Activated T-cell treated with anti-CD3 and anti-CD28 coated beads for 1 hour (primary cell): ENCODE measurements at regions not wholly inside any gene's neighbourhood (a gene's known extent, or its start where the extent isn't known, plus 50 kb on each side); places are given as distances from the start of the nearest gene placed in this dataset.
A peak's percentile ranks its signal among the peaks of the same experiment; 100 is the strongest.
"Not testable (repeated sequence)": the region's sequence is repeated elsewhere in the genome, so short reads cannot be mapped to it uniquely, and the experiment has no call there.

Experiments used
- DNase-seq: peaks from one replicate; pipeline ENCODE4 v3.0.0-alpha.2; 2020; ENCODE audit warnings: low read depth

DNA sequence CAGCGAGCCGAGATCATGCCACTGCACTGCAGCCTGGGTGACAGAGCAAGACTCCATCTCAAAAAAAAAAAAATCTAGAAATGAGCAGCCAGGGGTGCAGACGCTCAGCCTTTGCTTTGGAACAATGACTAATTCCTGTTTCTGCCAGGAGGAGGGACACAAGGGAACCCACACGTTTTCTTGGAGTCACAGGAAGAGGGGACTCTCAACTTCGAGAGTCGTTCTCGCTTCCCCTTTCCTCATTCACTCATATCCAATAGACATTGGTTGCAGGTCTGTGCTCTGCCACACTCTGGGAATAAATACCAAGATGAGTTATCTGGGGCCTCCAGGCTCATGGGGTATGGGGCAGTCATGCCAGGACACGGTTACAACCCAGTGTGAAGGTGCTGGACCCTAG is 91.5 kb upstream of the RREB1 start:
- DNase-seq, result no peak

DNA sequence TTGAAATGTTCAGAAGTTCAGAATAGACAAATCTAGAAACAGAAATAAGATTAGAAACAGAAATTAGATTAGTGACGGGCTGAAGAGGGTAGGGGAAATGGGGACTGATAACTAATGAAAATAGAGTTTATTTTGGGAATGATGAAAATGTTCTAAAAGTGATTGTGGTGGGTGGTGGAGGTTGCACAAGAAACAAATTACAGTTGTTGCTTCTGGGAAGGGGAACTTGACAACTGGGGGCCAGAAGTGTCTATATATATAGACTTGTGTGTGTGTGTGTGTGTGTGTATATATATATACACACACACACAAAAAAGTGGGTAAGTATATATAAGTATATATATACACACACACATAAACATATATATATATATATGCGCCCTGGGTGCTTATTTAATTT is 86.5 kb upstream of the RREB1 start:
- DNase-seq, result no peak

DNA sequence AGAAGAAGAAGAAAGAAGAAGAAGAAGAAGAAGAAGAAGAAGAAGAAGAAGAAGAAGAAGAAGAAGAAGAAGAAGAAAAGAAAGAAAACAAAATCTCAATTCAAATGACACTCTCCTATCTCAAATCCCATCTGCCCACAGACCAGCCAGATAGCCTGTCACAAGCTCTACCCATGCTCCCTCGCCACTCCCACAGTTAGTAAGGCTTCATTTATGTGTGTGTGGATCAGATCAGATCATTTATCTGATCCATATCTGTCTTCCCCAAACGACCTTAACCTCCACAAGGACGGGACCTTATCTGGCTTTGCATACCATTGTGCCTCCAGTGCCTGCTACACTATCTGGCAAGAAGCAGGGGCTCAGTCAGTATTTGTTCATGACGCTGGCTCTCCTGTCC is 81.9 kb upstream of the RREB1 start:
- no peak for DNase-seq

DNA sequence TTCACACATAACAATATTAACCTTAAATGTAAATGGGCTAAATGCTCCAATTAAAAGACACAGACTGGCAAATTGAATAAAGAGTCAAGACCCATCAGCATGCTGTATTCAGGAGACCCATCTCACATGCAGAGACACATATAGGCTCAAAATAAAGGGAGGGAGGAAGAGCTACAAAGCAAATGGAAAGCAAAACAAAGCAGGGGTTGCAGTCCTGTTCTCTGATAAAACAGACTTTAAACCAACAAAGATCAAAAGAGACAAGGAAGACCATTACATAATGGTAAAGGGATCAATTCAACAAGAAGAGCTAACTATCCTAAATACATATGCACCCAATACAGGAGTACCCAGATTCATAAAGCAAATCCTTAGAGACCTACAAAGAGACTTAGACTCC is 78.8 kb upstream of the RREB1 start:
- DNase-seq, result not testable (repeated sequence)

DNA sequence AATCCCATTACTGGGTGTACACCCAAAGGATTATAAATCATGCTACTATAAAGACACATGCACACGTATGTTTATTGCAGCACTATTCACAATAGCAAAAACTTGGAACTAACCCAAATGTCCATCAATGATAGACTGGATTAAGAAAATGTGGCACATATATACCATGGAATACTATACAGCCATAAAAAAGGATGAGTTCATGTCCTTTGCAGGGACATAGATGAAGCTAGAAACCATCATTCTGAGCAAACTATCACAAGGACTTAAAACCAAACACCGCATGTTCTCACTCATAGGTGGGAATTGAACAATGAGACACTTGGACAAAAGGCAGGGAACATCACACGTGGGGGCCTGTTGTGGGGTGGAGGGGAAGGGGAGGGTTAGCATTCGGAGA is 76.8 kb upstream of the RREB1 start:
- not testable (repeated sequence) for DNase-seq

DNA sequence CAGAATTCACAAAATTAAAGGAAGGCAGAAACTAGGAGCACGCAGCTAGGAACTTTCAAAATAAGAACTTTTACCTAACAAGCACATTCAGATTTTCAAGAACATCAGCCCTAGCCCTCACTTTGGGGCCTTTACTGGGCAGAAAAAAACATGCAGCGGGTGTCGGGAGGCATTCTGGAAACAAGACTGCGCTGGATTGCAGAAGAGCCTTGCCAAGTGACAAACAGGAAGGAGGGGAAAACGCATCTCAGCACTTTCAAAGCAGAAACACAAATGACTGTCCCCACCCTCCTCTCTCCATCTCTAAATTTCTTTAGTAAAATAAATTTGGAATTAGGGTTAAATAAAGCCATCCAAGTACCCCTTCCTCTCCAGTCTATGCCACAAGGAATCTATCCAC is 74.6 kb upstream of the RREB1 start:
- DNase-seq, result no peak

DNA sequence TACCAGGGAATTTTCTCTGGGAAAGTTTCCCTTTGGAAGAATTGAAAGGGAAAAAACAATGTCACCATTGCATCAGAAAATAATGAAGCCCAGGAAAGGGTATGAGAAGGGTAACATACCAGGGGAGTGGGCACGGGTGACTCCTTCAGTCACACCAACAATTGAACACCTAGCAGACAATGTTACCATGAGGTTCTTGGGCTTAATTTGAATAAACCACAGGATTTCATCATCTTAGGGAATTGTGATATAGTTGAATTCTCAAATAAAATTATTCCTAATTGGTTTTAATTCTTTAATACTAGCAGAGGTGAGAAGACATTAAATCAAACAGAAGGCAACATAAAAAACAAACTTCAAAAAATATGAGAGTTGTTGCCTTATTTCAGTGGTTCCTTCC is 73.7 kb upstream of the RREB1 start:
- no peak for DNase-seq

DNA sequence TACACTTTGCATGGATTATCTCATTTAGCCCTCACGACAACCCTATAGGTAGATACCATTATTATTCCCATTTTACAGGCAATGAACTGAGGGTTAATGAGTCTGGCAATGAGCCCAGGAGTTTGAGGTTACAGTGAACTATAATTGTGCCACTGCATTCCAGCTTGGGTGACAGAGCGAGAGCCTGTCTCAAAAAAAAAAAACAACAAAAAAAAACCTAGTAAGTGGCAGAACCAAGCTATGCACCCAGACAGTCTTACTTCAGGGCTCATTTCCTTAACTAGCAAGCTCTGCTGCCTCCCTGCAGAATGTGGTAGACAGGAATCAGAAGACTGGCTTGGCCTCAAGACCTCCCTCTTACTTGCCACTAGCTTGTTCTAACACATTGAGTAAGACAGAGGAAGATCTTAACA is 71.9 kb upstream of the RREB1 start:
- no peak for DNase-seq

DNA sequence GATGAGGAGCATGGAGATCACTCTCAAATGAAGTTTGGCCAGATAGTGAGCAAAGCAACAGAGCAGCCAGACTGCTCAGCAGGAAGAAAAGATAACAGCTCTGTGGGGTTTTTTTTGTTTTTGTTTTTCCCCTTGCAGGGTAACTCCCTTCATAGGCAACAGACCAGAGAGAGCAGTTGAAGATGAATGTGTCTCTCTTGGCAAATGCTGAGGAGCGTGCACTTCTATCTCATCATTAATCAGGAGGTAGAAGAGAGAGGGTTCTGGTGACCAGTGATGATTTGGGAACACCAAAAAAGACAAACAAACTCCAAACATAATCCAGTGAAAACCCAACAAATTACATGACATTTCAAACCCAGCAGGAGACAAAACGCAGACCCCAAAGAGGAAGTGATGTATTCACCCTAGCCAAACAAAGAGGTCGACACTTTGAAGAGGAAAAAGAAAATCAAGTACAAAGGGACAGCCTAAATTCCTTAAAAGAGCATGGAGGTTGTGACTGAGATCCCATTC is 66.2 kb upstream of the RREB1 start:
- no peak for DNase-seq

DNA sequence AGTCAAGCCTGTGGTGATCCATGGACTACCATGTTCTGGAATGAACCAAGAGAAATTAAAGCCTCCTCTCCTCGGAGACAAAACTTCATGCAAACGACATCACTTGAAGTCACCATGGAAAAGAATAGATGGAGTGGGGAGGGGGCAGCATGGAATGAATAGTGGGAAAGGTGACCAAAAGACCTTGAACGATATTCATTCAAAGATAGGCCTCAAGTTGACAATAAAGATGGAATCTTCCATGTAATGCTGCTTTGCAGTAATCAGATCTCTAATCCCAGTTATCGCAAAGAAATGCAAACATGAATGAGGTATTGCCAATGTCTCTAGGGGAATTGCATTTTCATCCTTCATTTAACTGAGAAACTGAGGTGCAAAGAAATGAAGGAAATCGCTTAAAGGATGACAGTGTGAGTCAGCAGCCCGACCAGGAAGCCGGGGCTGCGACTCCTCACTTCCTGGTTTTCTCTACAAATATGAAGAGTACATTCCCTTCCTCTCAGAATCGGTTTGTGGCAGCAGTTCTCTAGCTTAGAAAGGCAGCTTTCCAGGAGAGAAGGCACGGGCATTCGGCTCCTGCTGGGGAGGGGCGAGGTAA is 65.6 kb upstream of the RREB1 start:
- DNase-seq, result no peak

DNA sequence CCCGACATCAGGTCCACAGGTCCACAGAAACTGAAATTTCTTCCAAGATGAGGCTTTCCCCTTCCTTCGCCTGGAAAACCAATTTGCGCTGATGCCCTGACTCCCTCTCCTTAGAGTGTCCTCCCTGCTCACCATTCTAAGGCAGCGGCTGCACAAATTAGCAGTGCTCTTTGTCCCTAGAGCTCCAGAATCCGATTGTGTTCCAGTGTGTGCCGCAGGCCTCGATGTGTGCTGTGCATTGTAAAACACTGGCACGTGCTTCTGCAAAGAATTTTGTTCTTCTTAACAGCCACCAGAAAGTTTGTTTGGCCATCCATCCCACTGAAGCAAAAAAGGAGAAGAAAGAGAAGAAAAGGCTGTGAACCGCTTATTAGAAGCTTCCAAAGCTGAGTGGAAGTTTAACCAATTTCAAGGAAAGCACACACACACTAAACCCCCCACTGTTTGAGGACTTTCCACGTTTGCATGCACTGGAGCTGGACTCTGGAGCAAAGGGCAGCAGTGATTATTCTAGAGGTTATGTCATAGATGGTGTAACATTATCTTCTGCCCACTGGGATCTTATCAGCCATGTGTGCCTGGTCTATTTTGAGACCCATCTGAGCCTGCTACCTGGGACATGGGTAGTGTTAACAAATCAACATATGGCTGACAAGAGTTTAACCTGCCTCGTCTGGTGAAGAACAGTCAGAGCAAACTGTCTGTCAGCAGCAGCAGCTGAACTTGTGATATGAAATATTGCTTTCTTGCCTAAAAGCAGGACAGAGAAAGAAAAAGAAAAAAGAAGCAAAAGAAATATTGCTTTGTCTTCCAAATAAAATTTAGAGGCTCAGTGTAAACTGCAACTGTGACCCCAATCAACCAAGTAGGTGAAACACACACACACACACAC is 64.9 kb upstream of the RREB1 start:
- no peak for DNase-seq

DNA sequence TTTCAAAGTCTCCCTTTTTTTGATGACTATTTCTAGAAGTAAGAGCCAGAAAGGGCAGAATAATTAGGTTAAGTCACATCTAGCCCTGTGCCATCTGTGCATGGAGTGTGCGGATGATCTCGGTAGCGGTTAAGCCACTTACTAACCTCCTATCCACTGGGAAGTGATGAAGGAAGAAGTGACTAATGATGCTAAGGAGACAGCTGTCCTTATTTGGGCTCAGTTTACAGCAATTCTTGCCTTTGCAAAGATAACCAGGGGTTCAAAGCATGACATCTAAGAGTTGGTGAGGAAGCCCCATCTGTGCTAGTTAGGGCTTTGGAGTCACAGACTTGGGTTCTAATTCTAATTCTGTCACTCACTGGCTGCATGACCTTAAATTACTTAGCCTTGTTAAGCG is 62.4 kb upstream of the RREB1 start:
- DNase-seq, result no peak

DNA sequence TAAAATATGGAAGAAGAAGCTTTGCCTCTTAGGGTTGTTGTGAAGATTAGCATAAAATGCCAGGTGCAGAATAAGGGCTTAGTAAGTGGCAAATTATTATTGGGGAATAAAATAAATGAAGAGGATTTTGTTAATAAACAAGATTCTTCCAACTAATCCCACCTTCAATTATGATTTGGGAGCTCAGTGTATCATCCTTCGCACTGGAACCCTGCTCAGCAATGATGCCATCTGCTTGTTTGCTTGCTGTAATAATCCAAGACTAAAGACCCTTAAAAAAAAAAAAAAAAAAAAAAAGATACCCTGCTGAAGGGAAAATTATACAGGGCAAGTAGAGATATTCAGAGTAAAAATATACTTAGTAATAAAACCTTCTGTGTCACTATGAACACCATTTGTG is 62.0 kb upstream of the RREB1 start:
- no peak for DNase-seq

DNA sequence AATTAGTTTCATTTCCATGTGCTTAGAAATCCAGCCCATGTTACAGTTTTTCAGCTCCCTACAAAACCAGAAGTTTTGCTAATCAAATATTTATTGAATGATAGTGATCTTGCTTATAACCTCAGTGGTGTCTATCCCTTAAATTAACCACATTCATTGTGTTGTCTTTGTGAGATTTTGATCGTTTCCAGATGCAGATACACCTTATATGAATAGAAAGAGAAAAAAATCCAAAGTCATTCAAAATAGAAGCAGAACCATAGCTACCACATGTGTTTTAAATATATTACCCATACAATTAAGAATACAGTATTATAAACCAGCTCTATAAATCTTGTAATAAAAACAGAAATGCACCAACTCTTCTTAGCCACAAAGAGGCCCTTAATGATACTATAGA is 60.6 kb upstream of the RREB1 start:
- no peak for DNase-seq

DNA sequence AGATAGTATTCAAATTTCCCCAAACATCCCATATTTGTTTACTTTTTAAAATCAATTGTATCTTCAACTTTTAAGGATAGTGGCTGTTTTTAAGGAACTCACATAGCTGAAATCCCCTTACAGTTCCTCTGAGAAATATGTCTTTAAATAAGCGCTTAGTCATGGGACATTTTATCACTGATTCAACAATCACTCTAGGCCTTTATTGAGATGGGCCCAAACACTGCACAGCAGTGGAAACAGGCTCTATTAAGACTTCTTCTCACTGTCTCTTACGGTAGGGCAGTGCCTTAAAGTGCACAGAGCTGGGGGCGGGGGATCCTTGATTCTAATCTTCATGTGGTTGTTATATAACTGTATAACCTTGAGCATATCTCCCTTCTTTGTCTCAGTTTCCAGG is 59.8 kb upstream of the RREB1 start:
- no peak for DNase-seq

DNA sequence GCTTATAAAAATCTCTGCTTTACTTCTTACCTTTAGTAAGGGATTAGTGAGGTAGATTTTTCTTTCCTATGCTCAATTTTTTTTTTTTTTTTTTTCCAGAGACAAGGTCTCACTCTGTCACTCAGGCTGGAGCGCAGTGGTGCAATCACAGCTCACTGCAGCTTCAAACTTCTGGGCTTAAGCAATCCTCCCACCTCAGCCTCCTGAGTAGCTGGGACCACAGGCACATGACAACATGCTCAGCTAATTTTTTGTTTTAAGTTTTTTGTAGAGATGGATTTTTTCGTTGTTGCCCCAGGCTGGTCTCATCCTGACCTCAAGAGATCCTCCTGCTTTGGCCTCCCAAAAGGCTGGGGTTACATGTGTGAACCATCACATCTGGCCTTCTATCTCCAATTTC is 58.9 kb upstream of the RREB1 start:
- DNase-seq, result no peak

DNA sequence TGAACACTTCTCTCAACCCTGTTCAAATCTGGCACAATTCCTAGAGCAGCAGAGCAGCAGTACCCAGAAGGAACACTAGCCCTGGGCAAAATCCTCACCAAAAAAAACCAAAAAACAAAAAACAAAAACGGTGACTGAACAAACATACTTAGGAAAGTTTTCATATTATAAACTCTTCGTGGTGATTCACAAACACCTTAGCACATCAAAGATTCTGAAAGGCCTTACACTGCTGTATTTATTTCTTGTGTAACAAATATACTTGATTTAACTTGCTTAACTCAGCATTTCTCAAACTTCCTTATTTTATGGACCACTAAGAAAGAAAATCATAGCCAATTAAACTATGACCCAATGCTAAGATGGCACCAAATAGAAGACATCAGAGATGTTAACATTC is 57.8 kb upstream of the RREB1 start:
- no peak for DNase-seq

DNA sequence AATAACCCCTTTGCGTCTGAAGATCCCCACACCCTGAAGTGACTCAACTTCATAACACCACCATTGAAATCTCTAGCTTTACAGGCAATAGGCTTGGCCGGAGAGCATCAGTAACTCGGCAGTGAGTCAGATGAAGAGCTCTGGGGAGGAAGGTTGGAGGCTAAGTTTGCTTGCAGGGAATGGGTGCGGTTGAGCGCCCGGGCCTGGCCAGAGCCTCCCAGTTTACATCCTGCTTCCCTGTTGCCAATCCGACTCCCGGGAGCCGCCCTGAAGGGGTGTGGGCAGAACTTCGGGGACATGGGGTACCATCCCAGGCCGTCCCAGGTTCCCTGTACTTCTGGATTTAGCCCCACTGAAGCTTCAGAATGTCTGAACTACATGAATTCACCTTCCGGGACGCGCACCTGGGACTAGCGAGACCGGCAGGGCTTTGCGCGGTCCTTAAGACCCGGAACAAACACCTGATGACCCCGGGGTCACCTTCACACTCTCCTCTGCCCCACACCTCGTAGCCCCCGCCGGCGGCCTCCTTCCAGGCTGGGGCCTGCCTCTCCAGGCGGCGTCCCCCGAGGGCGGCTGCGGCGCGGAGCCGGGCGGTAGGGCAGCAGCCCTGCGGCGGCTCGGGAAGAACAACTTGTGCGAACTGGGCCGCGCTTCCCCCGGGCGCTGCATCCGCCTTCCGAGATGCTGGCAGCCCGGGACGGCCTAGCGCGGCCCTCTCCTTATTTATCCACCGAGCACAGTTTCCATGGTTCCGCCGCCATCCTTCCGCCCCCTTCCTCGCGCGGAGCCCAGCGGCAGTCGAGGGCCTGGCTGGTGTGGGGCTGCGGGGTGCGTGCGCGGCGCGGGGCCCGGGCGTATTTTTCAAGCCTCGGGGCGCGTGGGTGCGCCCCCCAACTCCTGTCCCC is 56.6 kb upstream of the RREB1 start:
- DNase-seq, result peak; percentile 28

DNA sequence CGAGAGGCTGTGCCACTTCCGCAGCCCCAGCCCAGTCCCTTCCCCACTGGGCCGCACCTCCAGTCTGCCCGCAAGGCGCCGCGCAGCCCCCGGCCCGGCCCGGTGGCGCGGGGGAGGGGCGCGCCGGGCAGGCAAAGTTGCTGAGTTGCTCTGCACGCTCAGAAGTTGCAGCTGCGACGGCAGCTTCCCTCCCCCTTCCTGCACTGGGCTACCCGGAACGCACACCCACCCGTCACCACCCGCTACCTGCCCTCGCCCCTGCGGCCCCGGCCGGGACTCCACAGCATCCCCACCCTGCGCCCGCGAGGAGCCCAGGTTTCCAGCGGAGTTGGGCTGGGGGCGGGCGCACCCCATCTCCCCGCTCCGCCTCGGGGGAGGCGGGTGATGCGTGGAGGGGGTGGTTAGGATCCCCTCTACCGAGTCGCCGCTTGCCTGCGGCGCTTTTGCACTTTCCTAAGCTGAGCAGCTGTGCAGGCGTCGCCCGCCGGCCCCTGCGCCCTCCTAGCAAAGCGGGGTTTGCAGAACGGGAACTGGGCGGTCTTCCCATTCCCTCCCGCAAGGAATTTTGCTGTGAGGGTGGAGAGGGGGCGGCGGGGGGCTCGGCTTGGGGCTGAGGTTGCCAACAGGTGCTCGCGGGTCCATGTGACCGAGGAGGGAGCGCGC is 55.9 kb upstream of the RREB1 start:
- DNase-seq, result peak; percentile 41

DNA sequence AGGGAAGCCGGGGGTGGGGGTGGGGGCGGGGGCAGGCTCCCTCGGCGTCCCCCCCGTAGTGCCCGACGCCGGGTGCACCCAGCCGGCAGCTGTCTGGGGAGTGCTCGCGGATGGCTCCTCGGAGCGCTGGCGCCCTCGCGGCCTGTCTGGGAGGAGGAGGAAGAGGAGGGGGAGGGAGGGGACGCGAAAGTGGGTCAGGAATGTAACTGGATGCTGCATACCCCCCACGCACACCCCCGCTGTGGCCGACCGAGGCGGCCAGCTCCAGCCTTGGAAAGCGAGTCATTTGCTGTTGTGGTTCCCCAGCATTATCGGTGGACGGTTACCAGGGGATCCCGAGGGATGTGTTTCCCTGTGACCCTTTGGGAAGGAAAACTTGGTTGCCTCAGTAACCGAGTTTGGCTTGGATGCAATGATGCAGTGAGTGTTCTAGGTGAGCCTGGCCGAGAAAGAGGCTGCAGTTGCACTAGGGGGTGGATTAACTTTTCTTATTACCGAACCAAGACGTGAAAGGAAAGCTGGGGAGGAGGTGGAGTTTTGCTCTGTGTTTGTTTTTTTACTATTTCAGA is 55.2 kb upstream of the RREB1 start:
- no peak for DNase-seq

DNA sequence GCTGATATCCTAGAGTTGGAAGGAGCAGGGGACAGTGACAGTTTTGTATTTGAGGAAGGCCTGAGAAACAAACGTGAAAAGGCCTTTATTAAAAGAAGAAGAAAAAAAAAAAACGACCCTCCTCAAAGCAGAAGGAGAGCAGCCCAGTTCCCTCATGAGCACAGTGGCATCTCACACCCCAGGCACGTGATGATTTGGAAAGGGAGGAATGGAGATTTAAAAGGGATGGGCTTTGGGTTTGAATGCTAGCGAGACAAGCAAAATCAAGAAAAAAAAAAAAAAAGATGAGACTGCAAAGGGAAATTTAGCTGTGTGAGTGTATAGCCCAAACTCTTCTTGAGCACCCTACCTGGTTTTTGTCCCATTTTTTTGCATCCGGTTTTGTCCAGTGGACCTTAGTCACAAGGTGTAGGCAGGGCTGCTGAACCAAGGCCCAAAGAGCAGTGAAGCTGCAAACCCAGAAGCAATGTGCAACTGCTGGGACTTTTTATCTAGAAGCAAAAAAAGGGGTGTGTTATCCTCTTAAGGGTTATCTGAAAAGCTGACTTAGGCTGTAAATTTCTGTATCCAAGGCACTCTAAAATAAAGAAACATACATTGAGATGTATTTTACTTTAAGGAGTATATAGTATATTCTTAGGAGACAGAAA is 54.5 kb upstream of the RREB1 start:
- DNase-seq, result no peak
